K562 (cell line): ENCODE measurements at regions not wholly inside any gene's neighbourhood (a gene's known extent, or its start where the extent isn't known, plus 50 kb on each side); places are given as distances from the start of the nearest gene placed in this dataset.
A peak's percentile ranks its signal among the peaks of the same experiment; 100 is the strongest.

ENCODE experiments used
- ATAC-seq: fragments of 200-7000 bp; cut with Tn5 transposase; 3 replicates; pipeline ENCODE4 v1.9.1; 2020; ENCODE audit warnings: moderate library complexity
- BruUV-seq: library from RNA; stranded (reverse); fragments of 400-500 nt; replicated peaks from 2 replicates; lab custom pipeline; 2021; lab: Mats Ljungman, UMichigan
- CTCF ChIA-PET: fragments of 300-600 bp; formaldehyde crosslinking; extraction: SDS; loops from one replicate; lab custom pipeline; 2021; ENCODE audit warnings: low intra/inter-chr PET ratio; lab: Yijun Ruan, JAX
- POLR2A ChIA-PET: fragments of 300-600, 350-650 bp; sonication (Branson Sonifier 250); formaldehyde crosslinking; extraction: SDS; loops from one replicate; lab custom pipeline; 2021; ENCODE audit warnings: antibody characterized with exemption, inconsistent platforms; lab: Yijun Ruan, JAX
- DNase-seq, 4 experiments: peaks; one replicate each; pipeline versions ENCODE4 v3.0.0 to v3.0.0-alpha.2; 2011 to 2018; ENCODE audit warnings: low spot score in 3 of 4, mixed read lengths in 3 of 4; ENCODE audit errors: extremely low read depth in 1 of 4
- FAIRE-seq: peaks from 2 replicates; lab custom pipeline; 2011; peaks lifted over from hg19 to GRCh38; lab: Jason Lieb, UNC
- H2AFZ ChIP-seq: 2 replicates; pipeline ENCODE4 v1.6.0; 2011; ENCODE audit warnings: low read depth, low read length, control low read depth, inconsistent platforms
- H3K27ac ChIP-seq: fragments of 200-600 bp; 3 replicates; pipeline ENCODE4 v1.8.0; 2011; ENCODE audit warnings: low read depth, mild to moderate bottlenecking, control low read depth, inconsistent platforms, low read length, moderate library complexity, mixed read lengths; ENCODE audit errors: extremely low read depth
- H3K27me3 ChIP-seq, 2 experiments: fragments of 300-600 bp in 1 of 2; 2 replicates in 1 of 2; 3 replicates in 1 of 2; pipeline versions ENCODE4 v1.6.0 to v1.8.0; 2011; ENCODE audit warnings: inconsistent platforms in 2 of 2, low read length in 2 of 2, mild to moderate bottlenecking in 1 of 2, mixed read lengths in 1 of 2, moderate library complexity in 1 of 2; ENCODE audit not compliant: control insufficient read depth in 2 of 2, insufficient read depth in 2 of 2
- H3K36me3 ChIP-seq: fragments of 300-600 bp; 3 replicates; pipeline ENCODE4 v1.8.0; 2011; ENCODE audit warnings: mild to moderate bottlenecking, low read length, inconsistent platforms; ENCODE audit not compliant: control insufficient read depth, insufficient read depth
- H3K4me1 ChIP-seq, 2 experiments: fragments of 200-600 bp in 1 of 2; replicated peaks in 1 of 2; 2 replicates in 1 of 2; 3 replicates in 1 of 2; pipeline versions ENCODE4 v1.5.1 to v1.8.0; 2011; ENCODE audit warnings: inconsistent platforms in 2 of 2, low read length in 2 of 2, mild to moderate bottlenecking in 1 of 2, mixed read lengths in 1 of 2, moderate library complexity in 1 of 2; ENCODE audit not compliant: control insufficient read depth in 2 of 2, insufficient read depth in 2 of 2
- H3K4me2 ChIP-seq: 2 replicates; pipeline ENCODE4 v1.6.1; 2011; ENCODE audit warnings: low read length, control low read depth, inconsistent platforms, mixed read lengths; ENCODE audit not compliant: insufficient read depth
- H3K4me3 ChIP-seq: fragments of 200-600 bp; sonication (generic), shearing (Covaris generic); 2 replicates; pipeline ENCODE4 v1.5.1; 2016; ENCODE audit warnings: control low read depth, inconsistent platforms
- H3K79me2 ChIP-seq: fragments of 200-600 bp; 3 replicates; pipeline ENCODE4 v1.8.0; 2011; ENCODE audit warnings: low read length, inconsistent platforms; ENCODE audit not compliant: control insufficient read depth, insufficient read depth
- H3K9ac ChIP-seq, 2 experiments: 2 replicates each; pipeline versions ENCODE4 v1.6.0 to v1.6.1; 2011; ENCODE audit warnings: low read depth in 2 of 2, low read length in 2 of 2, control low read depth in 1 of 2, inconsistent platforms in 1 of 2, mild to moderate bottlenecking in 1 of 2, mixed read lengths in 1 of 2; ENCODE audit not compliant: insufficient read depth in 1 of 2
- H3K9me1 ChIP-seq: one replicate; pipeline ENCODE4 v1.6.0; 2011; ENCODE audit warnings: inconsistent platforms, mild to moderate bottlenecking, low read length, moderate library complexity; ENCODE audit not compliant: control insufficient read depth, insufficient read depth
- H3K9me3 ChIP-seq: replicated peaks from 2 replicates; pipeline ENCODE4 v1.5.1; 2011; ENCODE audit warnings: low read depth, low read length, inconsistent platforms; ENCODE audit not compliant: control insufficient read depth, insufficient read depth
- H4K20me1 ChIP-seq: replicated peaks from 2 replicates; pipeline ENCODE4 v1.6.1; 2011; ENCODE audit warnings: low read length, inconsistent platforms, mixed read lengths; ENCODE audit not compliant: control insufficient read depth, insufficient read depth
- ADNP ChIP-seq: fragments of 200-800 bp; sonication (Bioruptor generic); IDR thresholded peaks from 2 replicates; pipeline ENCODE4 v1.6.1; 2016; ENCODE audit warnings: missing genetic modification characterization, missing compliant biosample characterization
- EP400 ChIP-seq: fragments of 450-650 bp; IDR thresholded peaks from 2 replicates; pipeline ENCODE4 v1.6.1; 2017; ENCODE audit warnings: antibody characterized with exemption, mild to moderate bottlenecking, moderate library complexity
- HSF4 ChIP-seq: fragments of 250-450 bp; sonication (Bioruptor Pico); IDR thresholded peaks from 2 replicates; pipeline ENCODE4 v2.1.2; 2022; ENCODE audit warnings: mild to moderate bottlenecking, moderate library complexity, borderline replicate concordance
- KDM1A ChIP-seq, 2 experiments: fragments of 450-650 bp; IDR thresholded peaks; 2 replicates each; pipeline ENCODE4 v1.6.1; 2016; ENCODE audit warnings: mild to moderate bottlenecking in 2 of 2
- PBX2 ChIP-seq, 2 experiments: IDR thresholded peaks in 1 of 2; conservative IDR thresholded peaks in 1 of 2; 2 replicates each; pipeline ENCODE4 v1.6.1; 2016; ENCODE audit warnings: low read depth in 2 of 2, mild to moderate bottlenecking in 1 of 2, missing compliant biosample characterization in 1 of 2, missing genetic modification characterization in 1 of 2, moderate library complexity in 1 of 2
- POLR3A ChIP-seq: IDR thresholded peaks from 2 replicates; pipeline ENCODE4 v1.6.1; 2011; ENCODE audit warnings: borderline replicate concordance, mild to moderate bottlenecking, moderate library complexity; ENCODE audit not compliant: insufficient read length, insufficient read depth; ENCODE audit errors: extremely low read depth
- TAF9B ChIP-seq: fragments of 450-650 bp; IDR thresholded peaks from 2 replicates; pipeline ENCODE4 v1.6.1; 2018; ENCODE audit warnings: mild to moderate bottlenecking; ENCODE audit not compliant: partially characterized antibody
- TCFL5 ChIP-seq: fragments of 250-450 bp; sonication (Bioruptor Pico); conservative IDR thresholded peaks from 2 replicates; pipeline ENCODE4 v1.6.1; 2021; ENCODE audit warnings: mild to moderate bottlenecking, moderate library complexity, matching md5 sums
- ZFP36 ChIP-seq: fragments of 150-350 bp; IDR thresholded peaks from 2 replicates; pipeline ENCODE4 v1.6.1; 2018; ENCODE audit warnings: low read length, low read depth; ENCODE audit not compliant: partially characterized antibody
- ZHX1 ChIP-seq: fragments of 150-350 bp; conservative IDR thresholded peaks from 2 replicates; pipeline ENCODE4 v1.6.1; 2014; ENCODE audit warnings: low read length
- ZNF224 ChIP-seq: sonication (generic); formaldehyde crosslinking; IDR thresholded peaks from 2 replicates; pipeline ENCODE4 v1.8.0; 2022; ENCODE audit warnings: mild to moderate bottlenecking, missing genetic modification reagents
- ZNF354B ChIP-seq: fragments of 250-450 bp; sonication (Bioruptor Pico); IDR thresholded peaks from 2 replicates; pipeline ENCODE4 v1.4.0; 2020
- WGBS: fragments of 100-300 bp; shearing (Covaris generic); methylation state at CpG from one replicate; pipeline ENCODE4 v1.1.6; 2016; ENCODE audit warnings: low coverage, mixed read lengths; ENCODE audit not compliant: insufficient coverage; ENCODE audit errors: missing lambda C conversion rate; 5-methylcytosine and 5-hydroxymethylcytosine counted together
- in situ Hi-C: fragments of 300-500 bp; cut with MboI; formaldehyde crosslinking; loops from 4 replicates; pipeline ENCODE4 v1.15.0; 2018; ENCODE audit warnings: inconsistent platforms, mixed read lengths
- intact Hi-C: fragments of 100-400 bp; cut with micrococcal nuclease; formaldehyde crosslinking; loops from 2 replicates; pipeline ENCODE4 v1.14.2; 2022

- H3K27me3 ChIP-seq = peaks cover 0 to 4% of the 10 kb centered on the region in 2 experiments; a peak in 1 of 5 replicates
- no peaks in the 10 kb centered on the region for H3K9me1 ChIP-seq
- no peak overlapping the region for H3K27ac ChIP-seq
- H3K4me2 ChIP-seq = no peak overlapping the region
- H3K9me3 ChIP-seq = no peaks in the 10 kb centered on the region
- no peaks in the 10 kb centered on the region for H3K79me2 ChIP-seq
- H3K4me3 ChIP-seq = no peak overlapping the region
- ChIA-PET POLR2A (interaction anchor here (0.6 kb wide), 1 partner anchor 1234 kb away, joined by 3 read pairs; no protein-coding TSS in a partner anchor), CTCF (no interaction called here)
- WGBS = under 1% methylated on average over 24 of the region's 24 CpGs
- intact Hi-C loops (no loop called here), in situ Hi-C loops (no loop called here)
- no peak for FAIRE-seq
- BruUV-seq = no TSS peak
- ATAC-seq = no peak; the same call in 2 of the 3 replicates
- DNase-seq = no peak
- no peak overlapping the region for H3K9ac ChIP-seq
- no peaks in the 10 kb centered on the region for H3K36me3 ChIP-seq
- H2AFZ ChIP-seq = no peak overlapping the region
- no peaks in the 10 kb centered on the region for H4K20me1 ChIP-seq
- peaks cover 0 to 8% of the 10 kb centered on the region in 2 experiments; a peak in 1 of 5 replicates for H3K4me1 ChIP-seq
- TF ChIP-seq KDM1A (IDR thresholded peaks at IDR 0.05) (peak in 1 of 2 experiments; percentile 45; a peak in 1 of 4 replicates), EP400 (no peak), ZFP36 (peak; percentile 92), POLR3A (no peak), ZNF354B (CRISPR knock-in tag) (no peak), ZHX1 (no peak), ZNF224 (CRISPR knock-in tag) (no peak), TCFL5 (CRISPR knock-in tag) (no peak), ADNP (tag) (0 out of 2 replicates have a peak, but pooled peaks have one; percentile 28), HSF4 (CRISPR knock-in tag) (no peak), PBX2 (CRISPR knock-in tag; IDR thresholded peaks at IDR 0.05; ENCODE audit: low read depth) (no peak), PBX2 (tag; conservative IDR thresholded peaks at IDR 0.05; ENCODE audit: low read depth) (0 out of 2 replicates have a peak, but pooled peaks have one; percentile 15), TAF9B (no peak)
Observed at GRCh38 chr1:30034627-30035521, 688.5 kb downstream of the MATN1 start.
